SK-N-SH treated with all-trans-retinoic acid at 6 μM for 48 hours (cell line): ENCODE measurements at regions not wholly inside any gene's neighbourhood (a gene's known extent, or its start where the extent isn't known, plus 50 kb on each side); places are given as distances from the start of the nearest gene placed in this dataset.

Experiments used
- ATAC-seq: fragments of 200-7000 bp; cut with Tn5 transposase; 3 replicates; pipeline ENCODE4 v1.9.1; 2020; ENCODE audit warnings: mild to moderate bottlenecking, moderate library complexity
- ARNTL ChIP-seq: fragments of 450-650 bp; formaldehyde crosslinking; IDR thresholded peaks from 2 replicates; pipeline ENCODE4 v1.5.0; 2020; ENCODE audit warnings: low read depth, mild to moderate bottlenecking, moderate library complexity, borderline replicate concordance
- BACH2 ChIP-seq: fragments of 250-450 bp; sonication (Bioruptor Pico); IDR thresholded peaks from 2 replicates; pipeline ENCODE4 v1.9.0; 2021; ENCODE audit warnings: mild to moderate bottlenecking, borderline replicate concordance
- CREB5 ChIP-seq: fragments of 250-450 bp; sonication (Bioruptor Pico); IDR thresholded peaks from 2 replicates; pipeline ENCODE4 v1.5.1; 2020; ENCODE audit warnings: low read depth, mild to moderate bottlenecking, moderate library complexity
- CSDC2 ChIP-seq: fragments of 250-450 bp; sonication (Bioruptor Pico); IDR thresholded peaks from 2 replicates; pipeline ENCODE4 v1.5.0; 2020; ENCODE audit warnings: mild to moderate bottlenecking, moderate library complexity
- CSRNP3 ChIP-seq: fragments of 250-450 bp; sonication (Bioruptor Pico); IDR thresholded peaks from 2 replicates; pipeline ENCODE4 v1.5.1; 2021; ENCODE audit warnings: mild to moderate bottlenecking, moderate library complexity
- GLIS3 ChIP-seq: fragments of 250-450 bp; sonication (Bioruptor Pico); IDR thresholded peaks from 2 replicates; pipeline ENCODE4 v1.5.0; 2020; ENCODE audit warnings: mild to moderate bottlenecking, moderate library complexity
- OSR1 ChIP-seq: fragments of 250-450 bp; sonication (Bioruptor Pico); IDR thresholded peaks from 2 replicates; pipeline ENCODE4 v1.8.0; 2022; ENCODE audit warnings: moderate library complexity, mild to moderate bottlenecking, inconsistent platforms
- POU6F1 ChIP-seq: fragments of 250-450 bp; sonication (Bioruptor Pico); IDR thresholded peaks from 2 replicates; pipeline ENCODE4 v1.8.0; 2021; ENCODE audit warnings: low read depth, mild to moderate bottlenecking, moderate library complexity, borderline replicate concordance
- PPARA ChIP-seq: fragments of 250-450 bp; sonication (Bioruptor Pico); IDR thresholded peaks from 2 replicates; pipeline ENCODE4 v1.5.0; 2020; ENCODE audit warnings: mild to moderate bottlenecking, borderline replicate concordance
- RARB ChIP-seq: fragments of 250-450 bp; sonication (Bioruptor Pico); IDR thresholded peaks from 2 replicates; pipeline ENCODE4 v1.8.0; 2021; ENCODE audit warnings: mild to moderate bottlenecking, moderate library complexity
- SNAI2 ChIP-seq: fragments of 250-450 bp; sonication (Bioruptor Pico); IDR thresholded peaks from 2 replicates; pipeline ENCODE4 v1.5.0; 2020; ENCODE audit warnings: mild to moderate bottlenecking, moderate library complexity
- TCF4 ChIP-seq: fragments of 250-450 bp; sonication (Bioruptor Pico); IDR thresholded peaks from 2 replicates; pipeline ENCODE4 v1.8.0; 2021; ENCODE audit warnings: mild to moderate bottlenecking, moderate library complexity, borderline replicate concordance
- TOX ChIP-seq: fragments of 250-450 bp; sonication (Bioruptor Pico); IDR thresholded peaks from 2 replicates; pipeline ENCODE4 v1.8.0; 2021; ENCODE audit warnings: mild to moderate bottlenecking, moderate library complexity, borderline replicate concordance
- TSHZ2 ChIP-seq: fragments of 250-450 bp; sonication (Bioruptor Pico); IDR thresholded peaks from 2 replicates; pipeline ENCODE4 v1.5.0; 2020; ENCODE audit warnings: mild to moderate bottlenecking, moderate library complexity
- ZC3H10 ChIP-seq: fragments of 250-450 bp; sonication (Bioruptor Pico); IDR thresholded peaks from 2 replicates; pipeline ENCODE4 v1.5.1; 2021; ENCODE audit warnings: mild to moderate bottlenecking, moderate library complexity
- ZFP30 ChIP-seq: fragments of 450-650 bp; formaldehyde crosslinking; IDR thresholded peaks from 2 replicates; pipeline ENCODE4 v1.5.0; 2022; ENCODE audit warnings: mild to moderate bottlenecking, moderate library complexity
- ZNF565 ChIP-seq: fragments of 450-650 bp; formaldehyde crosslinking; conservative IDR thresholded peaks from 2 replicates; pipeline ENCODE4 v1.5.0; 2020; ENCODE audit warnings: low read depth, mild to moderate bottlenecking, moderate library complexity
- ZNF70 ChIP-seq: fragments of 450-650 bp; formaldehyde crosslinking; IDR thresholded peaks from 2 replicates; pipeline ENCODE4 v1.5.0; 2020; ENCODE audit warnings: mild to moderate bottlenecking, moderate library complexity
- ZNF8 ChIP-seq: fragments of 450-650 bp; formaldehyde crosslinking; IDR thresholded peaks from 2 replicates; pipeline ENCODE4 v1.5.0; 2020; ENCODE audit warnings: mild to moderate bottlenecking, moderate library complexity

GRCh38 chr13:22777207-22777606 lies 403.6 kb upstream of the SGCG start:
- ATAC-seq: no peak
- TF ChIP-seq ZNF565: no peak
- no peak for TF ChIP-seq TCF4 (CRISPR knock-in tag)
- TF ChIP-seq ZNF8 (CRISPR knock-in tag): no peak
- TF ChIP-seq TSHZ2 (CRISPR knock-in tag): no peak
- no peak for TF ChIP-seq ZFP30
- no peak for TF ChIP-seq ARNTL
- TF ChIP-seq CREB5 (CRISPR knock-in tag): no peak
- no peak for TF ChIP-seq SNAI2 (CRISPR knock-in tag)
- TF ChIP-seq CSRNP3 (CRISPR knock-in tag): no peak
- no peak for TF ChIP-seq ZNF70 (CRISPR knock-in tag)
- no peak for TF ChIP-seq RARB (CRISPR knock-in tag)
- no peak for TF ChIP-seq GLIS3 (CRISPR knock-in tag)
- no peak for TF ChIP-seq BACH2 (CRISPR knock-in tag)
- TF ChIP-seq, all 23 proteins: peak for 0

- no peak for TF ChIP-seq ZNF70 (CRISPR knock-in tag)
- no peak for TF ChIP-seq ZNF8 (CRISPR knock-in tag)
- no peak for TF ChIP-seq SNAI2 (CRISPR knock-in tag)
- no peak for TF ChIP-seq BACH2 (CRISPR knock-in tag)
- TF ChIP-seq PPARA (CRISPR knock-in tag): no peak
- TF ChIP-seq GLIS3 (CRISPR knock-in tag): no peak
- no peak for TF ChIP-seq ZC3H10 (CRISPR knock-in tag)
- no peak for TF ChIP-seq TOX (CRISPR knock-in tag)
- TF ChIP-seq CSRNP3 (CRISPR knock-in tag): no peak
- no peak for TF ChIP-seq CSDC2 (CRISPR knock-in tag)
- TF ChIP-seq ZNF565: no peak
- TF ChIP-seq RARB (CRISPR knock-in tag): no peak
- TF ChIP-seq OSR1 (CRISPR knock-in tag): no peak
- TF ChIP-seq POU6F1 (CRISPR knock-in tag): no peak
- no peak for ATAC-seq
Measured at GRCh38 chr13:22789027-22789593, 391.7 kb upstream of the SGCG start.

- no peak for ATAC-seq
Measured at GRCh38 chr13:22789916-22790315, 390.9 kb upstream of the SGCG start.

More at GRCh38 chr13:22789916-22790315, 390.9 kb upstream of the SGCG start:
- TF ChIP-seq CSRNP3 (CRISPR knock-in tag) (no peak), BACH2 (CRISPR knock-in tag) (no peak), ZNF8 (CRISPR knock-in tag) (no peak), SNAI2 (CRISPR knock-in tag) (no peak), ARNTL (no peak), TOX (CRISPR knock-in tag) (no peak), CREB5 (CRISPR knock-in tag) (no peak), PPARA (CRISPR knock-in tag) (no peak), ZFP30 (no peak), ZNF70 (CRISPR knock-in tag) (no peak)
